HUDEP-2 (cell line): ENCODE measurements at regions not wholly inside any gene's neighbourhood (a gene's known extent, or its start where the extent isn't known, plus 50 kb on each side); places are given as distances from the start of the nearest gene placed in this dataset.
"Not testable (repeated sequence)": the region's sequence is repeated elsewhere in the genome, so short reads cannot be mapped to it uniquely, and the experiment has no call there.

Experiments
- DNase-seq, 76 experiments: peaks; one replicate each; lab custom pipeline; 2025; ENCODE audit not compliant: unreplicated experiment in 76 of 76; lab: John Stamatoyannopoulos, UW

GRCh38 chr22:25407226-25407858 is 157.1 kb upstream of the GRK3 start:
- DNase-seq = no peak

- DNase-seq = no peak
Measured at GRCh38 chr22:25407859-25408229, 156.6 kb upstream of the GRK3 start.

- no peak for DNase-seq
Measured at GRCh38 chr22:25409240-25409639, 155.2 kb upstream of the GRK3 start.

GRCh38 chr22:25410849-25411248 is 153.6 kb upstream of the GRK3 start:
- no peak for DNase-seq

GRCh38 chr22:25413620-25414019 is 150.9 kb upstream of the GRK3 start:
- no peak for DNase-seq

GRCh38 chr22:25415731-25416130 is 148.7 kb upstream of the GRK3 start:
- not testable (repeated sequence) for DNase-seq

GRCh38 chr22:25417826-25418225 is 146.6 kb upstream of the GRK3 start:
- not testable (repeated sequence) for DNase-seq

GRCh38 chr22:25419247-25420113 is 145.0 kb upstream of the GRK3 start:
- DNase-seq = no peak

GRCh38 chr22:25420114-25420441 is 144.4 kb upstream of the GRK3 start:
- DNase-seq = not testable (repeated sequence)

- DNase-seq = no peak
Measured at GRCh38 chr22:25420471-25420924, 144.0 kb upstream of the GRK3 start.

- DNase-seq = no peak
Measured at GRCh38 chr22:25420925-25421904, 143.3 kb upstream of the GRK3 start.

- not testable (repeated sequence) for DNase-seq
Measured at GRCh38 chr22:25426530-25427308, 137.8 kb upstream of the GRK3 start.

- not testable (repeated sequence) for DNase-seq
Measured at GRCh38 chr22:25431637-25432342, 132.7 kb upstream of the GRK3 start.

GRCh38 chr22:25433381-25433970 is 131.0 kb upstream of the GRK3 start:
- not testable (repeated sequence) for DNase-seq

GRCh38 chr22:25437414-25438160 is 126.9 kb upstream of the GRK3 start:
- no peak for DNase-seq

GRCh38 chr22:25447067-25447685 is 117.3 kb upstream of the GRK3 start:
- peak in 2 of 76 experiments; percentile 9 to 11 for DNase-seq

GRCh38 chr22:25447686-25448434 is 116.6 kb upstream of the GRK3 start:
- DNase-seq = peak in 72 of 76 experiments; percentile 26 to 89 (median 75)
